HEK293T (cell line): ENCODE measurements at regions not wholly inside any gene's neighbourhood (a gene's known extent, or its start where the extent isn't known, plus 50 kb on each side); places are given as distances from the start of the nearest gene placed in this dataset.

Experiments used
- ARNT ChIP-seq: fragments of 450-650 bp; IDR thresholded peaks from 2 replicates; pipeline ENCODE4 v1.6.1; 2017; ENCODE audit warnings: mild to moderate bottlenecking
- BHLHE40 ChIP-seq: fragments of 450-650 bp; IDR thresholded peaks from 2 replicates; pipeline ENCODE4 v1.6.1; 2016; ENCODE audit warnings: mild to moderate bottlenecking, moderate library complexity, borderline replicate concordance
- CTBP1 ChIP-seq: fragments of 450-650 bp; IDR thresholded peaks from 2 replicates; pipeline ENCODE4 v1.6.1; 2016; ENCODE audit warnings: borderline replicate concordance
- ELF4 ChIP-seq: fragments of 450-650 bp; IDR thresholded peaks from 2 replicates; pipeline ENCODE4 v1.6.1; 2017; ENCODE audit warnings: antibody characterized with exemption
- FOXA1 ChIP-seq: fragments of 450-650 bp; IDR thresholded peaks from 2 replicates; pipeline ENCODE4 v1.6.1; 2016; ENCODE audit warnings: mild to moderate bottlenecking
- FOXM1 ChIP-seq: fragments of 450-650 bp; IDR thresholded peaks from 2 replicates; pipeline ENCODE4 v1.6.1; 2017; ENCODE audit warnings: mild to moderate bottlenecking, borderline replicate concordance
- HDGF ChIP-seq: fragments of 450-650 bp; IDR thresholded peaks from 2 replicates; pipeline ENCODE4 v1.6.1; 2017; ENCODE audit warnings: antibody characterized with exemption, borderline replicate concordance
- LEF1 ChIP-seq: fragments of 450-650 bp; IDR thresholded peaks from 2 replicates; pipeline ENCODE4 v1.6.1; 2017; ENCODE audit warnings: mild to moderate bottlenecking, borderline replicate concordance
- NFRKB ChIP-seq: fragments of 450-650 bp; IDR thresholded peaks from 2 replicates; pipeline ENCODE4 v1.6.1; 2016; ENCODE audit warnings: mild to moderate bottlenecking, moderate library complexity
- SP1 ChIP-seq: fragments of 450-650 bp; IDR thresholded peaks from 2 replicates; pipeline ENCODE4 v1.6.1; 2017
- SUZ12 ChIP-seq: fragments of 450-650 bp; IDR thresholded peaks from 2 replicates; pipeline ENCODE4 v1.6.1; 2016; ENCODE audit warnings: mild to moderate bottlenecking
- TARDBP ChIP-seq: fragments of 450-650 bp; IDR thresholded peaks from 2 replicates; pipeline ENCODE4 v1.6.1; 2016
- ZNF384 ChIP-seq: fragments of 450-650 bp; IDR thresholded peaks from 2 replicates; pipeline ENCODE4 v1.6.1; 2016

DNA sequence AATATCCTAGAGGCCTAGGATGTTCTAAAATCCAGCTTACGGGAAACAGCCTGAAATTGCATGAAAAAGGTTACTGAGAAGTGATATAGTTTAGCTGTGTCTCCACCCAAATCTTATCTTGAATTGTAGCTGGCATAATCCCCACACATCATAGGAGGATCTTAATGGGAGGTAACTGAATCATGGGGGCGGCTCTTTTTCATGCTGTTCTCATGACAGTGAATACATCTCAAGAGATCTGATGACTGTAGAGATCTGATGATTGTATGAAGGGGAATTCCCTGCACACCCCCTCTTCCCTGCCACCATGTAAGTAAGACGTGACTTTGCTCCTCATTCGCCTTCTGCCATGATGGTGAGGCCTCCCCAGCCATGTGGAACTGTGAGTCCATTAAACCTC, 385.6 kb upstream of the ID2 start:
- TF ChIP-seq ARNT (no peak), CTBP1 (no peak), LEF1 (no peak), SP1 (no peak), TARDBP (no peak), NFRKB (no peak), BHLHE40 (no peak), HDGF (no peak), ZNF384 (no peak), SUZ12 (no peak), FOXM1 (no peak), FOXA1 (no peak), ELF4 (no peak)
